ENCODE measurements at regions not wholly inside any gene's neighbourhood (a gene's known extent, or its start where the extent isn't known, plus 50 kb on each side); places are given as distances from the start of the nearest gene placed in this dataset.

DNA sequence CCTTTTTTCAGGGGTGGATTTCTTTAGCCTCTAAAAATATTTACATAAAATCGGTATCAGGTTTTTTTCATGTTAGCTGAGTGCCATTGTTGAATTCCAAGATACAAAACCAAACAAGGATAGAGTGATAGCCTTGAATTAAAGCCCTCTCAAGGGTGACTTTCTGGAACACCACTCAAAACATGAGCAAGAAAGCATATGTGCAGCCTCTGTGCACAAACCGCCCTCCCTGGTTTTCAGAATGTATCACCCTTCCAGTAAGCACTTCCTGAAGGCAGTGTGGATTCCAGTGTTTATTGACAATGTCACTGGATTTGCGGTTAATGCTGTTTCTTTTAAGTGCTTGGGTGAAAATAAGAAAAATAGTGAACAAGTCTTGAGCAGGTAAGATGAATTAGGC, 597.7 kb downstream of the TMEM114 start:
- TF ChIP-seq POLR2AphosphoS5 (IDR thresholded peaks at IDR 0.05; ENCODE audit: low read depth, low read length) (no peak), TAF1 (IDR thresholded peaks at IDR 0.05; ENCODE audit: borderline replicate concordance, insufficient read depth, low read length) (no peak)

All from PFSK-1 (cell line).